ENCODE measurements at regions not wholly inside any gene's neighbourhood (a gene's known extent, or its start where the extent isn't known, plus 50 kb on each side); places are given as distances from the start of the nearest gene placed in this dataset.

- DNase-seq (ENCODE audit: low read depth, low spot score) (no peak), FAIRE-seq (no peak)
- no TSS peak for BruUV-seq (replicated peaks)
- Histone ChIP-seq H3K4me2 (ENCODE audit: insufficient read depth, low read length) (no peak overlapping the region), H3K4me1 (ENCODE audit: control insufficient read depth, extremely low read depth, insufficient read depth, low read length) (no peaks in the 10 kb centered on the region), H3K36me3 (ENCODE audit: control insufficient read depth in 2 of 2, extremely low read depth in 1 of 2, insufficient read depth in 2 of 2, low read length in 2 of 2) (no peaks in the 10 kb centered on the region), H3K27me3 (ENCODE audit: control insufficient read depth in 2 of 2, insufficient read depth in 2 of 2, low read length in 2 of 2) (no peaks in the 10 kb centered on the region), H3K9me1 (replicated peaks; ENCODE audit: control insufficient read depth, extremely low read depth, insufficient read depth, low read length) (no peaks in the 10 kb centered on the region), H3K27ac (ENCODE audit: insufficient read depth, low read depth, low read length) (no peak overlapping the region), H3K4me3 (replicated peaks in 1 of 3; ENCODE audit: insufficient read depth in 1 of 3, low read depth in 1 of 3, low read length in 3 of 3) (no peak overlapping the region), H2AFZ (ENCODE audit: low read depth, low read length) (no peak overlapping the region), H3K9me3 (replicated peaks; ENCODE audit: control insufficient read depth, insufficient read depth, low read length) (no peaks in the 10 kb centered on the region), H3K9ac (replicated peaks; ENCODE audit: extremely low read depth, insufficient read depth, low read length) (no peak overlapping the region), H3K79me2 (ENCODE audit: control insufficient read depth, insufficient read depth, low read length) (no peaks in the 10 kb centered on the region), H4K20me1 (replicated peaks; ENCODE audit: control insufficient read depth, extremely low read depth, insufficient read depth, low read length) (no peaks in the 10 kb centered on the region)
- dilution Hi-C loops (cut with MboI; ENCODE audit: extremely low pct_ligation_motif_present, low sequenced_read_pairs) (no loop called here), intact Hi-C loops (cut with micrococcal nuclease) (no loop called here)
- CTCF ChIA-PET = no interaction called here
- TF ChIP-seq FOS (IDR thresholded peaks at IDR 0.05; ENCODE audit: borderline replicate concordance, insufficient read depth, low read length) = no peak
- TF ChIP-seq MYC (IDR thresholded peaks at IDR 0.05; ENCODE audit: low read depth, low read length) = no peak
- TF ChIP-seq CTCF (IDR thresholded peaks at IDR 0.05; ENCODE audit: extremely low read depth in 1 of 2, insufficient read depth in 1 of 2, low read depth in 1 of 2, low read length in 2 of 2) = no peak
- TF ChIP-seq JUN (IDR thresholded peaks at IDR 0.05; ENCODE audit: borderline replicate concordance, insufficient read depth, insufficient read length, low read depth) = no peak
- TF ChIP-seq POLR2AphosphoS5 (IDR thresholded peaks at IDR 0.05; ENCODE audit: insufficient read depth, low read depth, low read length) = no peak
- TF ChIP-seq, protein P1, sequence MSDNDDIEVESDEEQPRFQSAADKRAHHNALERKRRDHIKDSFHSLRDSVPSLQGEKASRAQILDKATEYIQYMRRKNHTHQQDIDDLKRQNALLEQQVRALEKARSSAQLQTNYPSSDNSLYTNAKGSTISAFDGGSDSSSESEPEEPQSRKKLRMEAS (IDR thresholded peaks at IDR 0.05; ENCODE audit: insufficient read depth, insufficient read length) = no peak
- no peak for TF ChIP-seq GATA2 (IDR thresholded peaks at IDR 0.05; ENCODE audit: insufficient read depth, insufficient read length, low read depth, low read length)
- TF ChIP-seq POLR2A (IDR thresholded peaks at IDR 0.05; ENCODE audit: low read depth, low read length) = no peak
- no peak for TF ChIP-seq EZH2 (IDR thresholded peaks at IDR 0.05; ENCODE audit: borderline replicate concordance, low read depth, low read length, severe bottlenecking)
- POLR2A ChIA-PET = no interaction called here
These were observed 632.7 kb upstream of the CHORDC1 start for GRCh38 chr11:90855531-90855930.

All from endothelial cell of umbilical vein (primary cell).